HG02623 (cell line): ENCODE measurements at regions not wholly inside any gene's neighbourhood (a gene's known extent, or its start where the extent isn't known, plus 50 kb on each side); places are given as distances from the start of the nearest gene placed in this dataset.

Experiments used
- ATAC-seq: cut with Tn5 transposase; IDR thresholded peaks from one replicate; pipeline ENCODE4 v1.9.1; 2021; ENCODE audit warnings: moderate library complexity; ENCODE audit not compliant: unreplicated experiment

- no peak for ATAC-seq
These were observed 77.7 kb upstream of the JUN start for GRCh38 chr1:58861506-58861905.

DNA sequence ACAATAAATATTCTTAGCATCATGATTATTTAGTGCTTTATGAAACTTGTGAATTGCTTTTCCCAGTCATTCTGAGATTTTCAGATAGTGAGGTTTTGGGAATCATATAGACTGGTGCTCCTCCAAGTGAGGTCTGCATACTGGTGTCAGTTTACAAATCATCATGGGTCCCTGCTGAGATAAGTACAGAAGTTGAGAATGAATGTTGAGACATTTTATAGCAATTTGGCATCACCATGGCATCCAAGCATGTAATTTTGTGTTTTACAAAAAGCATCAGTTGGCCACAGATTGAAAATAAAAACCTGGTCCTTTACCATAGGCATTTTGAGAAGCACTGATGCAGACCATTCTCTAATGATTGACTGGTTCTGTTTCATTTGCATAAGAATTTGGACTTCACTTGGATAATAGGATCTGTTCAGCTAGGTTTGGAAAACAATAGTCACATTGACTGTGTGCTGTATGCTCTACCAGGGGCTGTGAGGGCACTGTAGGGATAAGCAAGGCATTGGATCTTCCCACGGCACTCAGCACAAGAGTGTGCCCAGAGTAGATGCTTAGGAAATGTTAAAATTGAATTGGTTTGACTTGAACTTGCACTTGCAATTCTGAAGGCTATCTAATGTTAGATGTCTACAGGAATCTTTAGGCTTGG lies 79.0 kb upstream of the JUN start:
- ATAC-seq: no peak

- ATAC-seq: no peak
These were observed 80.8 kb upstream of the JUN start for GRCh38 chr1:58864654-58865053.

DNA sequence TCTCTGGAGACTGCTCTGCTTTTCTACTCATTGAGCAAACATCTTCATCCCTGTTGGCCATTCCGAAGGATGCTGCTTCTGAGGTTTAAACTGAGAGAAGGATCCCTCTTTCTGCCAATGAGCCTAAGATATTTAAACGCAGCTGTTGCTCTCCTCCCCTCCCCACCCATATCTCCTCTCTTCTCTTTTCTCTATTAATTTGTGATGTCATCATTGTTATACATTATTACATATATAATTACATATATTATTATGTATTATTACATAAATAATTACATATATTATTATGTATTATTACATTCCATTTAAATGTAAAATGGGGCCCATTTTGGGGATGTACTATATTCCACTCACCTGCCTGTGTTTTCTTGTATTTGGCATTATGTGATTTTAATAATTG lies 82.7 kb upstream of the JUN start:
- no peak for ATAC-seq

DNA sequence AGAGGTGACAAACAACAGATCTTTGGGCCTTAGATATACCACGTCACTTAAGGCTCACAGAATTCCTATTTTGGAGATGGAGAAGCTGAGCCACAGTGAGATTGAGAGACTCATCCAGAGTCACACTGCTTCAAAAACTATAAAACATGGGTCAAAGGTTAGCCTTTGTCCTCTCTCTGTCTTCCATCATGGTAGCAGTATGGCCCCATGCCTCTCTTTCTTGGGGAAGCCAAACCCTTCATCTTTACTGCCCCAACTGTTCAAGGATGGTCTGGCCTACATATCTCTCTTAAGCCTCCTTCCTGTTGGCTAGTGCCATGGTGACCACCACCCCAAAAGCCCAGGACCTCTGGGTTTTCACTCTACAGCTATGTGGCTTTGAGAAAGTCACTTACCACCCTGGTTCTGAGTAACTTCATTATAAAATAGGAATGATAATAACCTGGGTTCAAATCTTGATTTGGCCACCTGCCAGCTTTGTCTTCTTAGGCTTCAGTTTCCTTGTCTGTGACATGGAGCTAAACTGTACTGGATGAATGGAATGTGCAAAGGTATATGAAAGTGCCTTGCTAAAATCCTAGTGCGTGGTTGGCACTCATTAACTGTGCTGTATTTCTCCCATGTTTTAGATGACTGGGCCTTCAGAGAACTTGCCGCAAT lies 85.9 kb upstream of the JUN start:
- no peak for ATAC-seq

GRCh38 chr1:58870298-58870676 lies 86.4 kb upstream of the JUN start:
- ATAC-seq: no peak

GRCh38 chr1:58874342-58874741 lies 90.5 kb upstream of the JUN start:
- no peak for ATAC-seq

- ATAC-seq: no peak
These were observed 91.2 kb upstream of the JUN start for GRCh38 chr1:58874757-58875755.

DNA sequence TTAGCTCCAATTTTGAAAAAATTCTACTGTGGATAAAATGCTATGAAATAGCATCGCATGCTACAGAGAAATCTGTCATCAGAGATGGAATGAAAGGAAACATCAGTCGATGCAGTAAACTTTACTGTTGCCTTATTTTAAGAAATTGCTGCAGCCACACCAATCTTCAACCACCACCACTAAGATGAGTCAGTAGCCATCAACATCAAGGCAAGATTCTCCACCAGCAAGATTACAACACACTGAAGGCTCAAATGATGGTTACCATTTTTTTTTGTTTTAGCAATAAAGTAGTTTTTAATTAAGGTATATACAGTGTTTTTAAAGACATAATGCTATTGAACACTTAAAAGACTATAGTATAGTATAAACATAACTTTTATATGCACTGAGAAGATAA lies 95.6 kb upstream of the JUN start:
- no peak for ATAC-seq

DNA sequence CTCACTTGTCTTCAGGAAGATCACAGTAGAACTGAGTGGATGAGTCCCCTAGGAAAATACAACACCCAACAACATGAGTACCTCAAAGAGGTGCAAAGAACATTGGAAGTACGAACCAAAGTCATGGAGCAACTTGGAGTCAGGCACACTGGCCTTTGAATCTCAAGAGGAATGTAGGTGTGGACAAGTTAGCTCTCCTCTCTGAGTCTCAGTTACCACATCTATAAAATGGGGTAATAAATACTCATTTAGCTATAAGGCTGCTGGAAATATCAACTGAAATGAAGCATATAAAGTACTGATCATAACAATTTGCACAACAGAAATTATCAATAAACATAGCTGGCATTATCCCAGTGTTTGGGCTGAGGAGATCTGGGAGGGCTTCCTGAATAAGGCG lies 96.7 kb upstream of the JUN start:
- ATAC-seq: no peak

DNA sequence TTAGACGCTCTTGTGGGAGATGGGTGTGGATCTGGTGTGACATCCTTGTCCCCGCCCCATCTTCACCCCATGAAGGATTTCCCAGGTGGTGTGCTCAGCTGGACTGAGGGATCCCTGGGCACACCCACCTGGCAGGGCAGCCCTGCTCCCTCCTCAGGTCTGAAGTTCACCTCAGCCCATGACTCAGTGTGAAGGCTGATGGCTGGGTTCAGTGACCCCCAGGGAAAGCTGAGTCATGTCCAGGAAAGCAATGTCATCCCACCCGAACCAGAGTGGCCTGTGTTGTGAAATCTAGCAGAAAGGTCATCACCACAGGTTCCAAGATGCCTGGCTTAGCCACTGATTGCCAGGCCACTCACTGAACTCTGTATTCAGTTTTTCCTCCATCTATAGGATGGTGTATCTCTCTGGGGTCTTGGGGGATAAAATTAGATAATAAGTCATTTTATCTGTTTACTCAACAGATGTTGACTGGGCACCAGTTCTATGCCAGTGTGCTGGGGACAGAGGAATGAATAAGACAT lies 97.7 kb upstream of the JUN start:
- no peak for ATAC-seq

GRCh38 chr1:58882322-58882948 lies 98.6 kb upstream of the JUN start:
- ATAC-seq: no peak

DNA sequence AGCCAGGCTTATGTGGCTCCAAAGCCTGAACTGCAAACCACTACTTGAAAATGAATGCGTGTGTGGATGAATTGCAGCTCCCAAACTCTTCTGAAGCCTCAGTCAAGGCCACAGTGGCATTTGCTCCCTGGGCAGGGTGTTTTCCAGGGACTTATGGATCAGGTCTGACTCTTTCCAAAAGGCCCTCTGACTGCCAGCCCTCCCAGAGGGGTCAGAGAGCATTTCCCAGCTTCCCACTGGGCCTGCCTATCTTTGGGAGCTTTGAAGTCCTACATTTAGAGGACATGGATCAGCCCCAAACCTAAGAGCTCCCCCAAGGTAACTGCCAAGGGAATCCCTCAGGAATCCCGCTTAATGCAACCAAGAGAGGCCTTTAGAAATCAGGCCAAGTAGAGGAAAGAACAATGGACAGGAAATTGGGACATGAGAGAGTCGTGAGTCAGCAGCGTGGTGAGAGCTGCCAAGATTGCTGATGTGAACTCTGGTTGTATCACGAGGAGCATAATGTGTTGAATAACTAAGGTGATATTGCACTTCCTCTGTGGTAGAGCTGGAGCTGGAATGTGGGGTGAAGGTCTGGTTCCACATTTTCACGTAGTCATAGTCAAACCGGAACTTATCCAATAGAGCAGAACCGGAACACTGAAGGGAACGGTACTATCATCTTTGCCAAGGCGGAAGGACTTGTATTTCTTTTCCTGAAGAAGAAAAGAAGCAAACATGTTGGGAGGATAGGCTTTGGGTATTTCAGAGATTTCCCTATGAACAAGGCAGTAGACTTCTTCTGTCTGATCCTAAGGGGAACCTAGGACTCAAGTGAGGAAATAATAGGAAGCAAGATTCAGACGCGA lies 99.4 kb upstream of the JUN start:
- no peak for ATAC-seq

GRCh38 chr1:58883888-58884482 lies 100.1 kb upstream of the JUN start:
- ATAC-seq: peak; percentile 77

DNA sequence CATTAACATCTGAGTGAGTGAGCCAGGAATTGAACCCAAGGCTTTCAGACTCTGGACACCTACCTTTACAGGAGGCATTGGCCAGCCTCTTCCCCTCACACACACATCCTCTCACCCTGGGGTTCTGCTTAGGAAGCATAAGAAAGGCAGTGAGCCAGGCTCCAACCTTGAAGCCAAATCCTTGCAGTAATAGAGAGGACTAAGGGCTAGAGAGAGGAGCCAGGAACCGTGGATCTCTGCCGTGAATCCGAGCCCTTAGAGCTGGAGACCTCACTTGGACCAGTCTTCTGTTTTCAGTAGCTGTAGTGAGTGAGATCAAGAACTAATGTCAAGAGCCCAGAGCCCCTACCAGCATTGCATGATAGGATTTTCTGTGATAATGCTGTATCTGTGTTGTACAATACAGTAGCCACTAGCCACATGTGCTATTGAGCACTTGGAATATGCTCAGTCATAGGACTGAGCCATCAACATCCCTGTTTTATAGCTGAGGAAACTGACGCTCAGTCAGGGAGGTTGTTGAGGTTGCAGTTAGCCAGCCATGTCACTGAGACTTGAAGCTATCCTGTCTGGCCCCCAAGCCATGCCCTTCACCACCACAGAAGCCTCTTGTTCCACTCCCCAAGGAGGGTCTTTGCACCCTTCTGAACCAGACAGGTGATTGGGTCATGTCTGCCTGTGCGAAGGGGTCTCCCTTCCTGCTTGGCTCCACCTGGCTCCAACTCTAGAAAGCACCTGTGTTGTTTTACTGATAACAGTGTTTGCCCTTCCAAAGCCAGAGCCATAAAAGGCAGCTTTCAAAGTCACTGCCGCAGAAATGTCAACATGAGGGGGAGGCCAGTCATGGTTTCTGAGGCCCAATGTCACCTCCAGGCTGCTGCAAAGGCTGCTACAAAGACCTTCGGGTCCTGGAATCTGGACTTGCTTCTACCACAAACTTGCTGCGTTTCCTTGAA lies 101.1 kb upstream of the JUN start:
- no peak for ATAC-seq

DNA sequence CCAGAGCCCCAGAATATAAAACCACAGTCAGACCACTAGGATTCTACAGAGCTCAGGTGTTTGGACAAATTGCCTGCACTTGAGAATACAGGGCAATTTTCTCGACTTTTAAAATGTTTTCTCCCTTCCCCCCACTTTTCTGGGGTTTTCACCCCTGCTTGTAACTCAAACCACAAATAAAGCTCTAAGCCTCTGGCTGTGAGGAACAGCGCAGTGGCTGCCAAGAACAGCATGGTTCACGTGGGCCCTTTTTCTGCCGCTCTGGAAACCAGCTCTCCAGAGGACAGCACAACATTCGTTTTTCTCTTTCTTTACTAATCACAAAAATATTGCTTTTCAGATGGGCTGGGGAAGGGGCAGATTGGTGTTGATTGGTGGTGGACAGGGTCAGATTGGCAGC lies 102.2 kb upstream of the JUN start:
- no peak for ATAC-seq

DNA sequence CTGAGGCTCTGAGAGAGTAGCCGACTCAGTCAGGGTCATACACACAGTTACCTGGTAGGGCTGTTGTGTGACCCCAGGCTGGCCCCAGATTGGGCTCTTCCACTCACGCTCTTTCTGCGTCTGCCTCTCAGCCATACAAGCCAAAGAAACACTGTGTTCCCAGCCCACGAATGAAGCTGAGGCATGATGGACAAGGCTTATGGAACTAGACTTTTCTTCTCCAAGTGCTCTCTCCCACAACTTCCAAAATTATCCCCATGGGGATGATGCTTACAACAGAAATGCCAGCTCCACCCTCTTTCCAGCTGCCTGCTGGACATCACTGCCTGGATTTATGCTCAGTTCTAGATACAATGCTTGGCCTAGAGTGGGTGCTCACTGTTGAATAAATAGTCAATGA lies 102.8 kb upstream of the JUN start:
- ATAC-seq: no peak

- ATAC-seq: no peak
These were observed 103.2 kb upstream of the JUN start for GRCh38 chr1:58887059-58887458.

DNA sequence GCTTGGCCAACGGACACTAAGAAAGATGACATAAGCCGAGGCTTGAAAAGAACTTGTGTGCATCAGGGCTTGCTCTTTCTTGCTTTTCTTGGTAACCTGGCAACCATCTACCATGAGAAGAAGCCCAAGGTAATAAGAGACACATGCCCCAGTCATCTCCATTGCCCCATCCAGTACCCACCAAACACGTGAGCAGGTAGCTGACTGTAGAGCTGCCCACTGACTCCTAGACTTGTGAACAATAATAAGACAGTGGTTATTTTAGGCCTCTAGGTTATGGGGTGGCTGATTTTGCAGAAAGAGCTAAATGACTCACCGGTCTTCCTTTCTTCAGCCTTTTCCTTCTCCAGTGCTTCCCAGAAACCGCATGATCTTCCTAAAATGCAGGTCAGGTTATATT lies 105.0 kb upstream of the JUN start:
- no peak for ATAC-seq
